Smooth muscle cell (in vitro differentiated cells): ENCODE measurements at regions not wholly inside any gene's neighbourhood (a gene's known extent, or its start where the extent isn't known, plus 50 kb on each side); places are given as distances from the start of the nearest gene placed in this dataset.
A peak's percentile ranks its signal among the peaks of the same experiment; 100 is the strongest.

Experiments used
- DNase-seq: peaks from one replicate; lab custom pipeline; 2025; ENCODE audit not compliant: unreplicated experiment; lab: John Stamatoyannopoulos, UW
- H2AFZ ChIP-seq: fragments of 200-600 bp; sonication (generic); 2 replicates; pipeline ENCODE4 v1.6.0; 2016; ENCODE audit warnings: antibody characterized with exemption, low read depth, mild to moderate bottlenecking
- H3F3A ChIP-seq: fragments of 200-600 bp; sonication (generic); 2 replicates; pipeline ENCODE4 v1.6.0; 2017; ENCODE audit warnings: antibody characterized with exemption, low read depth
- H3K27ac ChIP-seq: fragments of 200-600 bp; sonication (generic); 2 replicates; pipeline ENCODE4 v1.5.1; 2016; ENCODE audit warnings: low read depth, mild to moderate bottlenecking
- H3K27me3 ChIP-seq: fragments of 200-600 bp; sonication (generic); 2 replicates; pipeline ENCODE4 v1.6.1; 2016; ENCODE audit warnings: low read depth, mild to moderate bottlenecking
- H3K36me3 ChIP-seq: fragments of 200-600 bp; sonication (generic); 2 replicates; pipeline ENCODE4 v1.5.1; 2016; ENCODE audit warnings: low read depth
- H3K4me1 ChIP-seq: fragments of 200-600 bp; sonication (generic); 2 replicates; pipeline ENCODE4 v1.5.1; 2016; ENCODE audit warnings: low read depth
- H3K4me2 ChIP-seq: fragments of 200-600 bp; sonication (generic); 2 replicates; pipeline ENCODE4 v1.6.0; 2016; ENCODE audit warnings: mild to moderate bottlenecking
- H3K4me3 ChIP-seq: fragments of 200-600 bp; sonication (generic); 2 replicates; pipeline ENCODE4 v1.5.1; 2016; ENCODE audit warnings: mild to moderate bottlenecking
- H3K79me2 ChIP-seq: fragments of 200-600 bp; sonication (generic); 2 replicates; pipeline ENCODE4 v1.6.0; 2016; ENCODE audit warnings: low read depth, mild to moderate bottlenecking
- H3K9ac ChIP-seq: fragments of 200-600 bp; sonication (generic); 2 replicates; pipeline ENCODE4 v1.6.0; 2016; ENCODE audit warnings: low read depth
- H3K9me3 ChIP-seq: fragments of 200-600 bp; sonication (generic); replicated peaks from 2 replicates; pipeline ENCODE4 v1.5.1; 2016; ENCODE audit warnings: low read depth
- H4K20me1 ChIP-seq: fragments of 200-600 bp; sonication (generic); 2 replicates; pipeline ENCODE4 v1.6.0; 2016; ENCODE audit warnings: low read depth
- WGBS: methylation state at CpG from one replicate; pipeline ENCODE4 v1.1.7; 2016; ENCODE audit warnings: low lambda C conversion rate; 5-methylcytosine and 5-hydroxymethylcytosine counted together
- TF ChIP-seq, protein P1 (sequence below): fragments of 200-600 bp; sonication (generic); IDR thresholded peaks from 2 replicates; pipeline ENCODE4 v1.5.1; 2017; ENCODE audit warnings: borderline replicate concordance, mild to moderate bottlenecking, antibody characterized with exemption; ENCODE audit not compliant: insufficient read depth, poor library complexity, severe bottlenecking

DNA sequence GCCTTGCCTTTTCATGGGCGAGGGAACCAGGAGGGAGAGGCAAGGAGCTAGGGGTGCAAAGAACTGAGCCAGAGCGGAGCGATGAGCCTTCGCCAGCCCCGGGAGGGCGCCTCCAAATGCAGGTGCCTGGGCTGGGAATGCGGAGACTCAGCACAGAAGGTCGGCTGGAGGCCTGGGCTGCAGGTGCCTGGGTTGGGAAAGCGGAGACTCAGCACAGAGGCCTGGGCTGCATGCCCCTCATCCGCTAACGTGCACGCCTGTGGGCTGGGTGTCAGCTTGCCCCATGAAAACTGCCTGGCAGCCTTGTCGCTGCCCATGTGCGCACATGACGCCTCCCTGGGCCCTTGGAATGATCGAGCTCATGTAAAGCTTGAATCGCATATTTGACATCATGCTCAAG lies 51.8 kb downstream of the POM121L12 start:
- Histone ChIP-seq H3F3A (no peaks in the 10 kb centered on the region), H3K4me2 (no peak overlapping the region), H4K20me1 (no peaks in the 10 kb centered on the region), H2AFZ (no peak overlapping the region), H3K9ac (no peak overlapping the region), H3K36me3 (no peaks in the 10 kb centered on the region), H3K4me1 (no peaks in the 10 kb centered on the region), H3K27me3 (no peaks in the 10 kb centered on the region), H3K27ac (no peak overlapping the region), H3K9me3 (no peaks in the 10 kb centered on the region), H3K4me3 (no peak overlapping the region), H3K79me2 (no peaks in the 10 kb centered on the region)
- 93% methylated on average over 17 of the region's 17 CpGs for WGBS
- TF ChIP-seq, protein P1, sequence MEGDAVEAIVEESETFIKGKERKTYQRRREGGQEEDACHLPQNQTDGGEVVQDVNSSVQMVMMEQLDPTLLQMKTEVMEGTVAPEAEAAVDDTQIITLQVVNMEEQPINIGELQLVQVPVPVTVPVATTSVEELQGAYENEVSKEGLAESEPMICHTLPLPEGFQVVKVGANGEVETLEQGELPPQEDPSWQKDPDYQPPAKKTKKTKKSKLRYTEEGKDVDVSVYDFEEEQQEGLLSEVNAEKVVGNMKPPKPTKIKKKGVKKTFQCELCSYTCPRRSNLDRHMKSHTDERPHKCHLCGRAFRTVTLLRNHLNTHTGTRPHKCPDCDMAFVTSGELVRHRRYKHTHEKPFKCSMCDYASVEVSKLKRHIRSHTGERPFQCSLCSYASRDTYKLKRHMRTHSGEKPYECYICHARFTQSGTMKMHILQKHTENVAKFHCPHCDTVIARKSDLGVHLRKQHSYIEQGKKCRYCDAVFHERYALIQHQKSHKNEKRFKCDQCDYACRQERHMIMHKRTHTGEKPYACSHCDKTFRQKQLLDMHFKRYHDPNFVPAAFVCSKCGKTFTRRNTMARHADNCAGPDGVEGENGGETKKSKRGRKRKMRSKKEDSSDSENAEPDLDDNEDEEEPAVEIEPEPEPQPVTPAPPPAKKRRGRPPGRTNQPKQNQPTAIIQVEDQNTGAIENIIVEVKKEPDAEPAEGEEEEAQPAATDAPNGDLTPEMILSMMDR, result no peak
- DNase-seq, result no peak

DNA sequence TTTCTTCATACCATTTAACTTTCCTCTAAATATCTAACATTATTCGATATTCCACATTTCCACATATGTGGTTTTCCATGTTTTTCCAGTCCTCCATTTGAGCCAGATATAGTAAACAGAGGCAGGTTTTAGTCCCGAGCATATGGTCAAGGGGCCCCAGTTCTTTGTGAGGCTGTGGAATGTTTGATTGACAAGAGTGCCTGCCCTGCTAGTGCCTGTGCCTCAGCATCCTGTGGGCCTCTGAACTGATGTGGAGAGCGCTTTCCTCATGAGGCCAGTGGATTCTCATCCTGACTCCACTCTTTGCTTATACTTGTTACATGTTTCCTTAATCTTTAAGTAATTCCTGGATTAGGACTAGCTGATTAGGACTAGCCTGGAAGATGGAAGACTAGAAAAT lies 58.8 kb downstream of the POM121L12 start:
- Histone ChIP-seq H3K79me2 (no peaks in the 10 kb centered on the region), H3K9me3 (no peaks in the 10 kb centered on the region), H3K27ac (no peak overlapping the region), H3K9ac (no peak overlapping the region), H3F3A (no peaks in the 10 kb centered on the region), H3K4me2 (no peak overlapping the region), H3K4me1 (no peaks in the 10 kb centered on the region), H3K4me3 (no peak overlapping the region), H4K20me1 (no peaks in the 10 kb centered on the region), H3K36me3 (no peaks in the 10 kb centered on the region), H2AFZ (no peak overlapping the region), H3K27me3 (no peaks in the 10 kb centered on the region)
- 63% methylated on average over 3 of the region's 3 CpGs for WGBS
- no peak for DNase-seq
- TF ChIP-seq, protein P1, result no peak

DNA sequence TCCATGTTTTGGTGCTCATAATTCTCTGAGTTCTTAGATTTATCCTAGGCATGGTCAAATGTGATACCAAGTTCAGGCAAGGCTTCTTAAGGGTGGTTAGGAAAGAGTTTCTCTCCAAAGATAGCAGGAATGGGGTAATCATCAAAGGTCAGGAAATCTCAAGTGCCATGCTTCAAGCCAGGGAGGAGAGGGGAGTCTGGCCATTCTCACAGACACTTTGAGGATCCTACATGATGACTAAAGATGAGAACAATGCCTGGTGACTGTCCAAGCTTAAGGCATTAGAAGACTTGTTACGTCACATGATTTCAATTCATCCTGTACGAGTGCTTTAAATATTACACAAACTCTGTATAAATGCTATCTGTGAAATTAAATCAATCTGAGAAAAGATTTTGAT lies 59.4 kb downstream of the POM121L12 start:
- WGBS, result 15% methylated on average over 2 of the region's 2 CpGs
- no peak overlapping the region for H2AFZ ChIP-seq

More for the DNA sequence above, 59.4 kb downstream of the POM121L12 start:
- Histone ChIP-seq H3K4me1 (no peaks in the 10 kb centered on the region), H3K79me2 (no peaks in the 10 kb centered on the region), H3K9me3 (no peaks in the 10 kb centered on the region), H3F3A (no peaks in the 10 kb centered on the region), H3K9ac (no peak overlapping the region), H3K4me2 (no peak overlapping the region), H3K27me3 (no peaks in the 10 kb centered on the region), H3K36me3 (no peaks in the 10 kb centered on the region), H3K4me3 (no peak overlapping the region), H4K20me1 (no peaks in the 10 kb centered on the region), H3K27ac (peak overlapping the region; percentile 28)
- DNase-seq, result no peak
- TF ChIP-seq, protein P1, result no peak
